GM12878 (cell line): ENCODE measurements at regions not wholly inside any gene's neighbourhood (a gene's known extent, or its start where the extent isn't known, plus 50 kb on each side); places are given as distances from the start of the nearest gene placed in this dataset.

Source experiments
- ATF7 ChIP-seq: fragments of 450-650 bp; IDR thresholded peaks from 2 replicates; pipeline ENCODE4 v1.6.1; 2016; ENCODE audit warnings: low read depth, mild to moderate bottlenecking
- CHD1 ChIP-seq: IDR thresholded peaks from 2 replicates; pipeline ENCODE4 v1.6.1; 2012; ENCODE audit warnings: low read depth, low read length, improper control_type of control experiment
- EP300 ChIP-seq, 2 experiments: fragments of 150-350 bp in 1 of 2; IDR thresholded peaks; 2 replicates each; pipeline ENCODE4 v1.6.1; 2011 to 2012; ENCODE audit warnings: low read depth in 2 of 2, low read length in 2 of 2, borderline replicate concordance in 1 of 2, improper control_type of control experiment in 1 of 2, inconsistent platforms in 1 of 2; ENCODE audit not compliant: control insufficient read depth in 1 of 2
- FOXM1 ChIP-seq: IDR thresholded peaks from 2 replicates; pipeline ENCODE4 v1.6.1; 2012; ENCODE audit warnings: low read depth, mild to moderate bottlenecking, inconsistent platforms, low read length, moderate library complexity
- PRDM15 ChIP-seq: fragments of 450-650 bp; formaldehyde crosslinking; IDR thresholded peaks from 2 replicates; pipeline ENCODE4 v1.4.0; 2020; ENCODE audit warnings: mild to moderate bottlenecking, moderate library complexity
- TCF3 ChIP-seq: IDR thresholded peaks from 2 replicates; pipeline ENCODE4 v1.6.1; 2012; ENCODE audit warnings: low read depth, mild to moderate bottlenecking, low read length, borderline replicate concordance; ENCODE audit not compliant: insufficient read depth
- TF ChIP-seq, protein P1 (sequence below), 3 experiments: IDR thresholded peaks in 2 of 3; conservative IDR thresholded peaks in 1 of 3; 2 replicates each; pipeline ENCODE4 v1.5.1; 2011; ENCODE audit warnings: low read depth in 3 of 3, low read length in 3 of 3, mild to moderate bottlenecking in 3 of 3, control low read depth in 2 of 3, moderate library complexity in 2 of 3, inconsistent platforms in 1 of 3, mixed read lengths in 1 of 3; ENCODE audit not compliant: control insufficient read depth in 2 of 3, insufficient read depth in 1 of 3; ENCODE audit errors: extremely low read depth in 1 of 3

DNA sequence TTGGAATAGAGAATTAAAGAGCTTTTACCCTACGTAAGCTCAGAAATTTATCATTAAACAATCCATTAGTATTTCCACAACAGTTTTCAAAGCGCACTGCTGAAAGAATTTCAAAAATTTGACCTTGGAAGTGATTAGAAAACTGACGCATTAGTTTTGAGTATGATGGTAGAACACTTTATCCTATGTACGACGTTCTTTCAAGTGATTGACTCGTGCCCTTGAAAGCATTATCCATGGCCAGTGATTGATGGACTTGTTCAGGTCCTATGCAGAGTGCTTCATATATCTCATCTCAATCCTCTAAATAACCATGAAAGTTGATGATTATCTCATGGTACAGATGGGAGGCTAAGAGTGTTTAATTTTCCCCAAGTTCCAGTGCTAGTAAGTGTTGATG, 697.2 kb downstream of the USP25 start:
- TF ChIP-seq ATF7 = no peak
- TF ChIP-seq, protein P1, sequence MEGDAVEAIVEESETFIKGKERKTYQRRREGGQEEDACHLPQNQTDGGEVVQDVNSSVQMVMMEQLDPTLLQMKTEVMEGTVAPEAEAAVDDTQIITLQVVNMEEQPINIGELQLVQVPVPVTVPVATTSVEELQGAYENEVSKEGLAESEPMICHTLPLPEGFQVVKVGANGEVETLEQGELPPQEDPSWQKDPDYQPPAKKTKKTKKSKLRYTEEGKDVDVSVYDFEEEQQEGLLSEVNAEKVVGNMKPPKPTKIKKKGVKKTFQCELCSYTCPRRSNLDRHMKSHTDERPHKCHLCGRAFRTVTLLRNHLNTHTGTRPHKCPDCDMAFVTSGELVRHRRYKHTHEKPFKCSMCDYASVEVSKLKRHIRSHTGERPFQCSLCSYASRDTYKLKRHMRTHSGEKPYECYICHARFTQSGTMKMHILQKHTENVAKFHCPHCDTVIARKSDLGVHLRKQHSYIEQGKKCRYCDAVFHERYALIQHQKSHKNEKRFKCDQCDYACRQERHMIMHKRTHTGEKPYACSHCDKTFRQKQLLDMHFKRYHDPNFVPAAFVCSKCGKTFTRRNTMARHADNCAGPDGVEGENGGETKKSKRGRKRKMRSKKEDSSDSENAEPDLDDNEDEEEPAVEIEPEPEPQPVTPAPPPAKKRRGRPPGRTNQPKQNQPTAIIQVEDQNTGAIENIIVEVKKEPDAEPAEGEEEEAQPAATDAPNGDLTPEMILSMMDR (IDR thresholded peaks at IDR 0.05 in 2 of 3, conservative IDR thresholded peaks at IDR 0.05 in 1 of 3; ENCODE audit: control insufficient read depth in 2 of 3, extremely low read depth in 1 of 3, insufficient read depth in 1 of 3, low read depth in 3 of 3, low read length in 3 of 3) = no peak
- TF ChIP-seq TCF3 = no peak
- no peak for TF ChIP-seq EP300 (IDR thresholded peaks at IDR 0.05; ENCODE audit: borderline replicate concordance in 1 of 2, control insufficient read depth in 1 of 2, low read depth in 2 of 2, low read length in 2 of 2)
- TF ChIP-seq FOXM1 = no peak
- no peak for TF ChIP-seq PRDM15 (CRISPR knock-in tag)
- TF ChIP-seq CHD1 = no peak
